SW 1271 (cell line): ENCODE measurements at regions not wholly inside any gene's neighbourhood (a gene's known extent, or its start where the extent isn't known, plus 50 kb on each side); places are given as distances from the start of the nearest gene placed in this dataset.
"Not testable (repeated sequence)": the region's sequence is repeated elsewhere in the genome, so short reads cannot be mapped to it uniquely, and the experiment has no call there.

Experiments used
- DNase-seq, 2 experiments: peaks; one replicate each; lab custom pipeline; 2025; lab: John Stamatoyannopoulos, UW

DNA sequence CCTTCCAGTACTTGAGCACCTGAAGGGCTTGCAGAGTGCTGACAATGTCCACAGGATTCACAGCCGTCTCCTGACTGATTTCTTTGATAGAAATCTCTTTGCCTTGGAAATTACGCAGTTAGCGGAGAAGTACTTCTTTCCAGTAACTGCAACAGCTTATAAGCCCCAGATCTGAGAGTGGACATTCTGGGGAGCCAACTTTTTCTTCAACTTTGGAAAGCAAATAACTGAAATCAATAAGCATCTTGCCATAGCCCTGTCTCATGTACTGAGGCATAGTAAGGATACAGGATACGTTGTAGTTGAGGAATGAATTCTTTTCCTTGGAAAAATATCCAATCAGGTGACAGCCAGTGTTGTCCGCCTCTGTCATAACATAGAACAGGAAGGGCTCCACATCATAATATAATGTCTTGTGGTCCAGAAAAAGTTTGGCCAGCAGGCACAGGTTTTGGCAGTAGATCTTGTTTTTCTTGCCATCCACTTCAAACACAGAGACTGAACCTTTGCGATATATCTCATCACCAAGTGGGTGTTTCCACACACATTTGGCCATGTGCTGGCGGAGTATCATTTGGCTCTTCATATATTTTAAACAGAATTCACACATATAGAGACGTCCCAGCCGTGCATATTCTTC lies 711.1 kb upstream of the DIAPH2 start:
- DNase-seq = not testable (repeated sequence)

DNA sequence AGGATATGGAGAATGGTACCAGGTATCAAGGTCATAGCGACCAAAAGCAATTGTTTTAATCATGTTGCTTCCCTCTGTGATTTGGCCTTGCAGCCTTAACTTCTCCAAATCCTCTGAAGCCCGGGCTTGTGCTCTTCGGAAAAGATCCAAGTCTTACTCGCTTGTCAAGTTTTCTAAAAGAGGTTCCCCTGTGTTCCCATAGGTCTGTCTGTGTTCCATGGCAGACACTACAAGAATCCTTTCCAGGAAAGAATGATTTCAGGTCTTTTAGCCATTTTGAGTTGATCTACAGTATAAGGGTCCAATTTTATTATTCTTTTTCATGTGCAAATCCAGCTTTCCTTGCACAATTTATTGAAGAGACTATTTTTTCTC lies 710.6 kb upstream of the DIAPH2 start:
- no peak for DNase-seq

GRCh38 chrX:95974890-95975289 lies 709.8 kb upstream of the DIAPH2 start:
- DNase-seq = no peak

DNA sequence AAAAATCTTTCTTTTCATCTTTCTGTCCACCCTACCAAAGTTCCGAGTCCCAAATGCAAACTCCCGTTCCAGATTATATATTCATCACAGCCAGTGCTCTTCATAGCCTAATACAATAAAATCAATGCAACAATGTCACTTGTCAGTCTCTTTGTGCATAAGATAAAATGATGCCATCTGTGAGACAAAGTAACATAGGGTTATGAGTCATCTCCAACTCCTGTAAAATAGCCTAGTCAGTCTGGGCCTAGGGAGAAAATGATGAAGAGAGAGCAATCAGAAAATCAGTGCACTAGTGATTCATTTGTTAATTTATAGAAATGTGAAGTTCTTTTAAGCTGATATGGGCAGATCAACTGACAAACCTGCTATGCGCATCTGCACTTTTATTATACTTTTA lies 689.1 kb upstream of the DIAPH2 start:
- no peak for DNase-seq

DNA sequence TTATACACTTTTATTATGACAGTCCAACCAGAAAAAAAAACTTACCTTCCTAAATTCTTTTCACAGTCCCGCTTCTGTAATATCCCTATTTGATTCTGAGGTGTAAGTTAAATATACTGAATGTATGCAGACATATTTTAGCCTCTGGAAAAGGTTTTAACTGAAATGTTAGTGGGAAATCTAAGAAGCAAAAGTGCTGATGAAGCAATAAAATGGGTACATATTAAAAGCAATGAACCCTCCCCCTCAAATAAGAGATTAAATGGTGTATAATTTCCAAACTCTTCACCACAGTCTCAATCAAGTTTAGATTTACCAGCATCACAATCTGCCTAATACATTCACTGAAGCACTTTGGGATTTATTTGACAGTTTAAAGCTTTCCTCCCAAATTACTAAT lies 688.3 kb upstream of the DIAPH2 start:
- no peak for DNase-seq

DNA sequence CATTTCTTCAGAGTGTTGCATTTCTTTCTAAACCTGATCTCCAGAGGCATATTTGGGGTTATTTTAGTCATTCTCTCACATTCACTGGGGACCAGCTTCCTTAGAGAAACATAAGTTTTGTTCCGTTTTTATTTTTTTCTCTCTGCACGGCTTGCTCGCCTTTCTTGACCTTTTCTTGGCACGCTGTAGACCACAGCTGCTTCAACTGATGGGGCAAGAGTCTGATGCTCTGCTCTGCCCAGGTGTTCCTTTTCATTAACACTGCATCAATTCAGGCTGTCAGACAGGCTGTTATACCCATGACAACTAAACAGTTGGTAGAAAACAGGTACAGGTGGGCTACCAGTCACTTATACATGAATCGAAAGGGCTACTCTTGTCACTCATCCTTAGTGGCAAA lies 682.2 kb upstream of the DIAPH2 start:
- no peak for DNase-seq

- no peak for DNase-seq
Measured at GRCh38 chrX:96004386-96004785, 680.3 kb upstream of the DIAPH2 start.

DNA sequence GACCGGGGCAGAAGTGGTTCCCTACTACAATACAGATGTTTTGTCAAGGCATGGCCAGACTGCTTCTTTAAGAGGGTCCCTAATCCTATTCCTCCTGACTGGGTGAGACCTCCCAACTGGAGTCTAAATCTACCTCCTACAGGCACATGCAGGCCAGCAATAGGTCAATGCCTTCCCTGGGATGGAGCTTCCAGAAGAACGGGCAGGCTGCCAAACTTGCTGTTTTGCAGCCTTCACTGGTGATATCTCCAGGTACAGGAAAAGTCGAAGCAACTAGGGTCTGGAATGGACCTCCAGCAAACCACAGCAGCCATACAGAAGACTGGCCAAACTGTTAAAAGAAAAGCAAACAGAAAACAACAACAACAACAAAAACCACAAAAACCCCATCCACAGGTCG lies 678.4 kb upstream of the DIAPH2 start:
- DNase-seq = no peak

DNA sequence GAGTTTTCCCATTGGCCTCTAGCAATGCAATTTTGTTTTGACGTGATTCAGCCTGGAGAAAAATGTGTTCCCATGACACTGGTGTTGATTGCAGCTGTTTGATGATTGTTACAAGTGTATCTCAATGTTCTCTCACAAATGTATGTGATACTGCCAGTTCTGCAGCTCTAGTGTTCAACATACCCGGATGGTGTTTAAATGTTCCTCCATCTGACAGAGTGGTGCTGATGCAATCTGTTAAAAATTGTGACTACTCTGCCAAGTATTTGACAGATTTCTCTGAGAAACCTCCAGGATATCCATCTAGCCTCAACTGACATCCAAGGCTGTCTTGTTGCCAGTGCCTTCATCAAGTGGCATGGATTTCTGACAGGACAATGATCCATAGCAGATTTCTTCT lies 657.2 kb upstream of the DIAPH2 start:
- DNase-seq = no peak

GRCh38 chrX:96052078-96052477 lies 632.6 kb upstream of the DIAPH2 start:
- DNase-seq = no peak

DNA sequence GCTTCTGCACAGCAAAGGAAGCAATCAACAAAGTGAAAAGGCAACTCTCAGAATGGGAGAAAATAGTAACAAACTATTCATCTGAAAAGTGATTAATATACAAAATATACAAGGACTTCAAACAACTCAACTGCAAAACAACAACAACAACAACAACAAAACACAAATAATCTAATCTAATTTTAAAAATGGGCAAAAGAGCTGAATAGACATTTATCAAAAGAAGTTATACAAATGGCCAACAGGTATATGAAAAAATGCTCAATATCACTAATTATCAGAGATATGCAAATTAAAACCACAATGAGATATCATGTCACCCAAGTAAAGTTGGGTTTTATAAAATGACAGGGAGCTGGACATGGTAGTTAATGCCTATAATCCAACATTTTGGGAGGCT lies 602.8 kb upstream of the DIAPH2 start:
- DNase-seq = no peak

GRCh38 chrX:96094616-96095015 lies 590.0 kb upstream of the DIAPH2 start:
- no peak for DNase-seq

DNA sequence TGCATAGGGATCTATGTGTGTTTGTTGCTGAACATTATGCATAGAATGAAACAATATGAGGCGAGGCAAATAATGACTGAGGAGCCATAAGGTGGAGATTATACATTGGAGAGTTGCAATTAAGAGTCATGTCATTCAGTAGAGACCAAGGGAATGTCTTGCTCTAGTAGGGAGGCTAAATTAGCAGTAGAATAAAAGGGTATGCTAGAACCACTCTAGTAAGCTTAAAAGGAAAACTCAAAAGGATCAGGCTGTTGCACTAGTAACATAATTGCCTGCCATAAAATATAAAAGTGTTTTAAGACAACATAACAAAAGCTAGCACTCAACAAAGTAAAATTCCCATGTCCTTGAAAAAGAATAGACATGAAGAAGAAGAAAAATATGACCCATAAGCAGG lies 586.2 kb upstream of the DIAPH2 start:
- no peak for DNase-seq

DNA sequence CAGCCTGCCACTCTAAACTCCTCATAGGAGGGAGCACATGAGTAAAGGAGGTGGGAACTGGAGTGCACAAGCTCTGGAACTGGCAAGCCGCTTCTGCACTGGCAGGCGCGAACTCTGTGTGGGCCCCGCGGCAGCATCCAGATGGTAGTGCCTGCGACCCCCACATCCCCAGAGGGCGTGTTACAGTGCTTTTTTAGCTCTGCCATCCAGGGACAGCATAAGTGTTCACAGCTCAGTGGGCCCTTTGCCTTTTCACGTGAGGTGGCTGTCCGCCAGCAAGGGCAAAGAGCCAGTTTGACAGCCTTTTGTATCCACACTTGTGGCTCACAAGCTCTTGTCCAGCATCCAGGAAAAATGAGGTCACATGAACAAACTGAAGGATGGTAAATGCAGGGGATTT lies 581.6 kb upstream of the DIAPH2 start:
- DNase-seq = no peak

GRCh38 chrX:96112689-96113088 lies 572.0 kb upstream of the DIAPH2 start:
- no peak for DNase-seq

- no peak for DNase-seq
Measured at GRCh38 chrX:96126182-96126581, 558.5 kb upstream of the DIAPH2 start.

GRCh38 chrX:96128058-96128457 lies 556.6 kb upstream of the DIAPH2 start:
- DNase-seq = not testable (repeated sequence)

DNA sequence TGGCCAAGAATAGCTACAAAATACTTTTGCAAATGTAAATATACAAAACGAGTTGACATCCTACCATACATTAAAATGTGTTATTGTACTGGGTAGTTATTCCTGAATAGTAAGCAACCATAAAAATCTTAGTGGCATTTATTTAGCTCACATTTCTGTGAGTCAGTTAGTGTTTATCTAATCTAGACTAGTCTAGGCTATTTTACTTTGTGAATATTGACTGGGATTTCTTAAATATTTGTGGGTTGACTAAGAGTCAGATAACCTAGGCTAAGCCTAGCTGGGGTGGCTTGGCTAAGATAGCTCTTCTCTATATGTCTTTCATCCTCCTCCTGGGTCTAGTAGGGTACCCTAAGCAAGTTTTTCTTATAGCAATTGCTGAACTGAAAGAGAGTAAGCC lies 543.8 kb upstream of the DIAPH2 start:
- DNase-seq = no peak

- DNase-seq = no peak
Measured at GRCh38 chrX:96147681-96148080, 537.0 kb upstream of the DIAPH2 start.

DNA sequence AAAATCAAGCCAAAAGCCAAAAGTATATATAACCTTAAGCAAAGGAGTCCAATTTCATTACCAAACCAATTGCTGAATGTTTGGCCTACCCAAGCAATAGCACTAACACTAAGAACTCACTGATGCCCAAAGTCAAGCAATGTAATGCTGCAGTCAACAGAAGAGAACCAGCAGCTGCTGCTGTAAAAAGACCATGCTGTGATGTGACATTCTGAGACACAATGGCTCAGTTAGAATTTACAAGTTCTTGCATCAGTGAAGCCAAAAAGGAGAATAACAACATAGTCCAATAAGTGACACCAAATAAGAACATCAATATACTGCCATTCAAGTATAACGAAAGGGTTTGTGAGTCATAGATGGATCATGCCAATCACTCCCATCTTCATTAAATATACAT lies 514.0 kb upstream of the DIAPH2 start:
- DNase-seq = no peak

DNA sequence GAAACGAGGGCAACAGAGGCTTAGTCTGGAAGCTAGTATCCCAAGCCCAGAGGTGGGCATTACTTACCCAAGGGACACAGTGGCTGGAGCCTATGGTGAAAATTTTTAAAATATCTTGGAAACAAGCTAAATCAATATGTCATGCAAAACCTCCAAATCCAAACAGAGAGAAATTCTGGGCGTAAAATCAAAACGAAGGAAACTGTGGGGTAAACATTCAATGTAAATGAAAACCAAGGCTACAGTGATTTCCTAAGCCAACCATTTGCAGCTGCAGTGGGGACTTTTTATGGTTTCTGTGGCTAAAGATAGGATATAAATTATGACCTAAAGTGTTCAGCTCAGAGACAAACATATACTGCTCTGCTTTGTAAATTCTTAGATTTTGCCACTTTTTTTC lies 507.7 kb upstream of the DIAPH2 start:
- DNase-seq = no peak

DNA sequence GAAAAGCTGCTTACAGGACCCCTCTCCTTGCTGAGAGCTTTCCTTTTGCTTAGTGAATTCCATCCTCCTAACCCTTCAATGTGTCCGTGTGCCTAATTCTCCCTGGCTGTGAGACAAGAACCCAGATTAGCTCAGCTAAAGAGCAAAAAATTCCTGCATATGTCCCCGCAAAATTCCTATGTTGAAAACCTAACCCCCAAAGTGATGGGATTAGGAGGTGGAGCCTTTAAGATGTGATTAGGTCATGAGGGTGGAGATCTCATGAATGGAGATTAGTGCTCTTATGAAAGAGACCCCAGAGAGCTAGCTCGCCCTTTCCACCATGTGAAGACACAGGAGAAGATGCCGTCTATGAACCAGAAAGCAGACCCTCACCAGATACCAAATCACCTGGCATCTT lies 503.0 kb upstream of the DIAPH2 start:
- no peak for DNase-seq

DNA sequence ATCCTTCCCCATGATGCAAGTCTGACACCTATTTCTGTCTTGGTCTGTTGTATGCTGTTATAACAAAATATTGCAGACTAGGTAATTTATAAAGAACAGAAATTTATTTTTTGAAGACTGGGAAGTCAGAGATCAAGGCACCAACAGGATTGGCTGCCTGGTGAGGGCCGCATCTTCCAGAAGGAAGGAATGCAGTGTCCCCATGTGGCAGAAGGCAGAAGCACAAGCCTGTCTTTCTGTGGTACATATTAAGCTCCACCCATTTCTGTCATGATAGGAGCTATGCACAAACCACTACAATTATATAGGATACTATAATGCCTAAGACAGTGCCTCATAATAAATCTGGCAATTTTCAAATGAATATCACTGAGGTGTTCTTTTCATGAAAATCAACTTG lies 502.3 kb upstream of the DIAPH2 start:
- no peak for DNase-seq

DNA sequence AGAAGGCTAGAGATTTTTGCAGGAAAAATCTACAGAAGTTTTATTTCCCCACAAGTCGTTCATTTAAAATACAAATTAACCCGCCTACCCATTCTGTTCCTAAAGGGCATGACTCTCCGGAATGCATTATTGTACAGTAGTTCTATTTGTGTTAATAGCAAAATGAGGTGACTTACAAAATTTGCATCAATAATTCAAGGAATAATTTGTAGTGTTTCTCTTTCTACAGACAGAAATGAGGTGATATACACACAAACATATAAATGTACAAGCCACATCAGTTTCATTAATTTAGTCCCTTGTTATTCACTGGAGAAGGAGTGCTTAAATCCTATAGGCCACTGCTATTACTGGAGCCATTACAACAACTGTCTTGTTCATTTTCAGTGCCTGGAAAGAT lies 501.3 kb upstream of the DIAPH2 start:
- no peak for DNase-seq

DNA sequence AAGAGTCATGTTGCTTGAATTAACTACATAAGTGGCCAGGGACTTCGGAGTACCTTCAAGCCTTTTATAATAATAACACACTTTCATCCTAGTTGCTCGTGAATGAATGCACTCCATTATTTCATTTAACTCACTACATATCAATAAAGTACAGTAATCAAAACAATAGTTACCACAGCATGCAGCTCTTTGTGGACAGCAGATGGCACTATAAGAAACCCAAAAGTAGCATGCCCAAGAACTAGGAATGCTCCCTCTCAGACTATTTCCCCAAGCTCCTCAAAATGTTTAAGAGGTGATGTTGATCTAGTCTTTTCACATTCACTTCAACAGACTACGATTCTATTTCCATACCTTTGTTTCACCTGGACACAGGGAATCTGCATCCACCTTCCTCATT lies 500.8 kb upstream of the DIAPH2 start:
- DNase-seq = no peak
